NCI-H1048 (cell line): ENCODE measurements at regions not wholly inside any gene's neighbourhood (a gene's known extent, or its start where the extent isn't known, plus 50 kb on each side); places are given as distances from the start of the nearest gene placed in this dataset.
"Not testable (repeated sequence)": the region's sequence is repeated elsewhere in the genome, so short reads cannot be mapped to it uniquely, and the experiment has no call there.

ENCODE experiments used
- DNase-seq: peaks from one replicate; lab custom pipeline; 2025; lab: John Stamatoyannopoulos, UW

- no peak for DNase-seq
These were observed 250.9 kb downstream of the ACTR3B start for GRCh38 chr7:153010416-153010815.

GRCh38 chr7:153012203-153012602 lies 252.7 kb downstream of the ACTR3B start:
- DNase-seq = no peak

- no peak for DNase-seq
These were observed 257.7 kb downstream of the ACTR3B start for GRCh38 chr7:153017223-153017622.

GRCh38 chr7:153021542-153021941 lies 262.0 kb downstream of the ACTR3B start:
- no peak for DNase-seq

- DNase-seq = no peak
These were observed 263.1 kb downstream of the ACTR3B start for GRCh38 chr7:153022475-153023193.

GRCh38 chr7:153023194-153023592 lies 263.6 kb downstream of the ACTR3B start:
- no peak for DNase-seq

- no peak for DNase-seq
These were observed 267.7 kb downstream of the ACTR3B start for GRCh38 chr7:153027210-153027609.

- DNase-seq = no peak
These were observed 268.4 kb downstream of the ACTR3B start for GRCh38 chr7:153027904-153028303.

- DNase-seq = no peak
These were observed 271.4 kb downstream of the ACTR3B start for GRCh38 chr7:153030976-153031375.

GRCh38 chr7:153034791-153035190 lies 275.2 kb downstream of the ACTR3B start:
- no peak for DNase-seq

- DNase-seq = no peak
These were observed 277.0 kb downstream of the ACTR3B start for GRCh38 chr7:153036396-153037063.

- no peak for DNase-seq
These were observed 283.9 kb downstream of the ACTR3B start for GRCh38 chr7:153043440-153043839.

GRCh38 chr7:153044981-153045380 lies 285.4 kb downstream of the ACTR3B start:
- DNase-seq = no peak

GRCh38 chr7:153047079-153047959 lies 287.8 kb downstream of the ACTR3B start:
- DNase-seq = no peak

- DNase-seq = no peak
These were observed 292.7 kb downstream of the ACTR3B start for GRCh38 chr7:153052206-153052605.

- DNase-seq = no peak
These were observed 302.5 kb downstream of the ACTR3B start for GRCh38 chr7:153061910-153062528.

GRCh38 chr7:153065051-153065450 lies 305.5 kb downstream of the ACTR3B start:
- no peak for DNase-seq

GRCh38 chr7:153066711-153067110 lies 307.2 kb downstream of the ACTR3B start:
- no peak for DNase-seq

- DNase-seq = no peak
These were observed 310.6 kb downstream of the ACTR3B start for GRCh38 chr7:153070141-153070540.

GRCh38 chr7:153072806-153073205 lies 313.3 kb downstream of the ACTR3B start:
- DNase-seq = no peak

GRCh38 chr7:153076289-153076688 lies 316.7 kb downstream of the ACTR3B start:
- not testable (repeated sequence) for DNase-seq

GRCh38 chr7:153081496-153081895 lies 321.9 kb downstream of the ACTR3B start:
- DNase-seq = no peak
